HL-60/S4 (cell line): ENCODE measurements at regions not wholly inside any gene's neighbourhood (a gene's known extent, or its start where the extent isn't known, plus 50 kb on each side); places are given as distances from the start of the nearest gene placed in this dataset.

Source experiments
- in situ Hi-C: fragments of 300-500 bp; cut with MboI; formaldehyde crosslinking; loops from 2 replicates; pipeline ENCODE4 v1.14.3; 2022; ENCODE audit warnings: low sequenced_read_pairs

- in situ Hi-C loops, result no loop called here
Measured at GRCh38 chr9:18018661-18019060, 439.8 kb downstream of the SH3GL2 start.

- in situ Hi-C loops, result no loop called here
Measured at GRCh38 chr9:18020121-18020745, 441.4 kb downstream of the SH3GL2 start.

- in situ Hi-C loops, result no loop called here
Measured at GRCh38 chr9:18022642-18023041, 443.8 kb downstream of the SH3GL2 start.

- in situ Hi-C loops, result no loop called here
Measured at GRCh38 chr9:18023332-18023731, 444.5 kb downstream of the SH3GL2 start.

GRCh38 chr9:18032636-18033035 lies 441.3 kb upstream of the ADAMTSL1 start:
- in situ Hi-C loops, result no loop called here

GRCh38 chr9:18036422-18037187 lies 437.3 kb upstream of the ADAMTSL1 start:
- in situ Hi-C loops, result no loop called here

- in situ Hi-C loops, result no loop called here
Measured at GRCh38 chr9:18037981-18038380, 436.0 kb upstream of the ADAMTSL1 start.

GRCh38 chr9:18040327-18040726 lies 433.6 kb upstream of the ADAMTSL1 start:
- in situ Hi-C loops, result no loop called here

GRCh38 chr9:18043978-18044377 lies 430.0 kb upstream of the ADAMTSL1 start:
- in situ Hi-C loops, result no loop called here

- in situ Hi-C loops, result no loop called here
Measured at GRCh38 chr9:18045326-18045725, 428.6 kb upstream of the ADAMTSL1 start.

- in situ Hi-C loops, result no loop called here
Measured at GRCh38 chr9:18046068-18046467, 427.9 kb upstream of the ADAMTSL1 start.

- in situ Hi-C loops, result no loop called here
Measured at GRCh38 chr9:18051638-18052037, 422.3 kb upstream of the ADAMTSL1 start.

- in situ Hi-C loops, result no loop called here
Measured at GRCh38 chr9:18052060-18052459, 421.9 kb upstream of the ADAMTSL1 start.

GRCh38 chr9:18056269-18056992 lies 417.5 kb upstream of the ADAMTSL1 start:
- in situ Hi-C loops, result no loop called here

- in situ Hi-C loops, result no loop called here
Measured at GRCh38 chr9:18056993-18057369, 417.0 kb upstream of the ADAMTSL1 start.

GRCh38 chr9:18058564-18059442 lies 415.1 kb upstream of the ADAMTSL1 start:
- in situ Hi-C loops, result no loop called here

- in situ Hi-C loops, result no loop called here
Measured at GRCh38 chr9:18059447-18059846, 414.5 kb upstream of the ADAMTSL1 start.

- in situ Hi-C loops, result no loop called here
Measured at GRCh38 chr9:18060269-18060934, 413.6 kb upstream of the ADAMTSL1 start.

- in situ Hi-C loops, result no loop called here
Measured at GRCh38 chr9:18061332-18061731, 412.6 kb upstream of the ADAMTSL1 start.

- in situ Hi-C loops, result no loop called here
Measured at GRCh38 chr9:18061856-18062255, 412.1 kb upstream of the ADAMTSL1 start.
